ENCODE measurements at regions not wholly inside any gene's neighbourhood (a gene's known extent, or its start where the extent isn't known, plus 50 kb on each side); places are given as distances from the start of the nearest gene placed in this dataset.

DNA sequence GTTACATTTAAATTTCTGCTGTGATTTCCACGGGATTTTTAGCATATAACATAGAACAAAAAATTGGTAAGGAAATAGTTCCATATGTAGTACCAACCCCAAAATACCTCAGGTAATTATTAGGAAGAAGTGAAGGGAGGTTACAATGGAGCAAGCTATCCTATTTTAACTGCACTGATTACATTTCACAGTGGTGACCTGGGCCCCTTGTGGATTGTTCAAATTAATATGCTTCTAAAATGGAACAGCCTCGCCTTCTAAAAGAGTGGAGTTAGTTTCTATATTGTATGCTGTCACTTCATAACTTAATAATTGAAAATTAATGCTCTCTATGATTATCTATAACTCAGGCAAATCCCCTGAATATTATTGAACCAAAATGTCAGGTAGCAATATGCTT, 651.7 kb upstream of the GBE1 start:
- TF ChIP-seq, protein P1, sequence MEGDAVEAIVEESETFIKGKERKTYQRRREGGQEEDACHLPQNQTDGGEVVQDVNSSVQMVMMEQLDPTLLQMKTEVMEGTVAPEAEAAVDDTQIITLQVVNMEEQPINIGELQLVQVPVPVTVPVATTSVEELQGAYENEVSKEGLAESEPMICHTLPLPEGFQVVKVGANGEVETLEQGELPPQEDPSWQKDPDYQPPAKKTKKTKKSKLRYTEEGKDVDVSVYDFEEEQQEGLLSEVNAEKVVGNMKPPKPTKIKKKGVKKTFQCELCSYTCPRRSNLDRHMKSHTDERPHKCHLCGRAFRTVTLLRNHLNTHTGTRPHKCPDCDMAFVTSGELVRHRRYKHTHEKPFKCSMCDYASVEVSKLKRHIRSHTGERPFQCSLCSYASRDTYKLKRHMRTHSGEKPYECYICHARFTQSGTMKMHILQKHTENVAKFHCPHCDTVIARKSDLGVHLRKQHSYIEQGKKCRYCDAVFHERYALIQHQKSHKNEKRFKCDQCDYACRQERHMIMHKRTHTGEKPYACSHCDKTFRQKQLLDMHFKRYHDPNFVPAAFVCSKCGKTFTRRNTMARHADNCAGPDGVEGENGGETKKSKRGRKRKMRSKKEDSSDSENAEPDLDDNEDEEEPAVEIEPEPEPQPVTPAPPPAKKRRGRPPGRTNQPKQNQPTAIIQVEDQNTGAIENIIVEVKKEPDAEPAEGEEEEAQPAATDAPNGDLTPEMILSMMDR (IDR thresholded peaks at IDR 0.05; ENCODE audit: low read depth, low read length, poor library complexity, severe bottlenecking) = no peak
- TF ChIP-seq EZH2phosphoT487 (IDR thresholded peaks at IDR 0.05; ENCODE audit: borderline replicate concordance, low read length) = no peak
